CD4-positive, alpha-beta T cell treated with Interleukin-15 for 4 hours (primary cell): ENCODE measurements at regions not wholly inside any gene's neighbourhood (a gene's known extent, or its start where the extent isn't known, plus 50 kb on each side); places are given as distances from the start of the nearest gene placed in this dataset.
A peak's percentile ranks its signal among the peaks of the same experiment; 100 is the strongest.
"Not testable (repeated sequence)": the region's sequence is repeated elsewhere in the genome, so short reads cannot be mapped to it uniquely, and the experiment has no call there.

Experiments
- DNase-seq: peaks from one replicate; pipeline ENCODE4 v3.0.0-alpha.2; 2020; ENCODE audit warnings: low spot score

DNA sequence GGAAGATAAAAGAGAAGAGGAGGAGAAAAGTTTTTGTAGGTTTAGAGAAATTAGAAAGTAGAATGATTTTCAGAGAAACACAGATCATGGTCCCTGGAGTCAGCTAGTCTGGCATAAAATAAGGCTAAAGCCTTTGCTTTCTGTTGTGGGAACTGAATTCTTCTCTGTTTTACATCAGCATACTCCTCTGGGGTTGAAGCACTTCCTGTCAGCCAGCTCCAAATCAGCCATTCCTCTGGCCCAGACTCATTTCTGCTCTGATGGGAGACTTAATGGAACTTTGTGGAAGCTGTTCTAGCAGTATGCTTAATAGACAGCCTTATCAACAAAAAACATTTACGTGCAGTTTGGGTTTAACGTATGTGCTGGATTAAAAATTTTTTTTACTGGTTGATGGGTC lies 143.2 kb downstream of the HMHB1 start:
- DNase-seq = no peak

DNA sequence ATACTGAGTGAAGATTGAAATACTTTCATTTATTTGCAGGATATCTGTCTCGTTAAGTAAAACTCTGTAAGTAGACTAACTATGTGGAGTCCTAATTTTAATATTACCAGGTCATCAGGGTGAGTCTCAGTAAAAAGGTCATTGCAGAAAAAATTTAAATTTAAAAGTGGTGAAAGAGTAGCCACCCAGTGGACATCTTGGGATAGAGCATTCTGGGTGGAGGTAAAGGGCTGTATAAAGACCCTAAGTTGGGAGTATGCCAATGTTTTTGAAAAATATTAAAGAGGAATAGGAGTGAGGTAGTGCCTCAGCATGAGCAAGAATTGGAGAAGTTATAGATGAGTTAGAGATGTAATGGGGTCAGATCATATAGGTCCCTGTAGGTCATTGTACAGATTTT lies 145.5 kb downstream of the HMHB1 start:
- no peak for DNase-seq

DNA sequence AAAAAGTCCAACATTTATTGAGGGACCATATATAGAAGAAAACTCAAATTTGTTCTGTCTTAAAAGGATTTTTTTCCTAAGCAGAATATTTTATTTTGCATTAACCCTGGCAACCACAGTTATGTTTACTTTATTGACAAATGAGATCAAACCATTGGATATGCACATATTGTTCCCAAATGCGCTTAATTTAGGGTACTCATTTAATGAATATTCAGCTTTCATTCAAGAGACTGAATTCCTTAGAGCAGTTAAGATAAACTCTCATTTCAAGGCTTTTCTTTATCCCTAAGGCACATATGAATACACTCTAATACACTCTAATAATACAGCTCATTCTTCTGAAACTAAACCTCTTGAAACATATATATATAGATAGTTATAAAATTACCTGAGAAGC lies 150.2 kb downstream of the HMHB1 start:
- DNase-seq = no peak

DNA sequence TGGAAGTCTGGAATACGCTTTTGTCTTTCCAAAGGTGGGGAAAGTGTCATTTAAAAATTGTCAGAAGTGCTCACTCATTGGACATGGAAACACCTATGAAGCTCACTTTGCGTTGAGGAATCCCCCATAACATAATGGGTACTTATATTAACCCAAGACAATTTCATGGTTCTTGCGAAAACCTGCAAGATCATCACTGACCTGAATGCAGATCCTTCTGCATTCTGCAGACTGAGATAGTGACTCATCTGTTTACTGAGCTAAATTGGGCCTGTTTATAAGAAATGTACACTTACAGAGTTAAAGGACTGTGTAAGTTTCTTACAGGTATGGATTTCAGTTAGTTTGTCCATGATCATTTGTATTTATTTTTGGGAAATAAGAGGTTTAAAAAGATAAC lies 153.0 kb downstream of the HMHB1 start:
- DNase-seq = no peak

DNA sequence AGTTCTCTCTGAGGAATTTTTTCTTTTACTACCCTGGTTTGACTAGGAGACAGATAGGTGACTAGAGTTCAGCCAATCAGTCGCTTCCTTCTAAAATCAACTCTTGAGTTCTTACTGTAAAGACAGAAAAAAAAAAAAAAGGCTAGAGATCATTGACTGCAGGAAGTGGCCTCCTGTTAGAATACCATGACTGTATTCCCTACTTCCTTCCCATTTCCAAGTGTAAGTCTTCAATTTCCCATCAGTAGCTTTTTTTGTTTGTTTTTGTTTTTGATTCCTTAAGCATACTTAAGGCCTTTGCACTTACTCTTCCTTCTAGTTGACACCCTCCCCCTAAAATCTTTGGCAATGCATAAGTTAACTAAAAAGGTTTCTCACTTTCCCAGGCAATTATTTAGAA lies 154.3 kb downstream of the HMHB1 start:
- no peak for DNase-seq

DNA sequence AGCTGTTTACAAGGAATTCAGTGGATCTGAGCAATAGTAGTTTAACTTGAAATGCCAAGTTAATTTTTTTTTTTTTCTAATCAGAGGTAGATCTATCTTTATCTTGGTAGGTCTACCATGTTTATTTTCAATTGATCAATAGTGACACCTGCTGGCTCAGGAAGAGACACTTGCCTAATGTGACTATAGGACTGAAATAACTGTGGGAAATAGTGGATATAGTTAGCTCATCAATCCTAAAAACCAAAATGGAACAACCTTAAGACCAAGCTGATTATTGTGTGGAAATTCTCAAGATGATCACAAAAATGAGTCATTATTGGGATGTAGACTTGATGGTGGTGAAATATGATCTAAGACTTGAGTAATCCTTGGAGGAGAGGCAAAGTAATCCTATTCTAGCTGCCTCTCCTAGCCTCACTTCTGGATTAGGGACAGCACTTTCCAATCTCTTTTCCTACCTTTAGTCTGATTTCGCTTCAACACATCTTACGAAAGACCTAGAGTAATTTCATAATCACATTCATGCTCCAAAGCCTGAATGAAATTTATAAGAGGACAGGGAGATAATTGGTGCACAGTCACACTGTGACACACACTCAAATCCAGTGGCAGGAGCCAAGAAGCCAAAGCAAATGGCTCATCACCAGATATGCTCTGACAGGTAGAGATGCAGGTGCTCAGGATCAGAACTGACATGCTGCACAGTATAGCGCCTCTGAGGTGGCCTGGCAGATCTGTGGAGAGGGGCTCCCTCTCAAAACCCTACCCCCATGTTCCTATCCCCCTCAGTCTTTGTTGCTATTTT lies 156.3 kb downstream of the HMHB1 start:
- peak; percentile 12 for DNase-seq

DNA sequence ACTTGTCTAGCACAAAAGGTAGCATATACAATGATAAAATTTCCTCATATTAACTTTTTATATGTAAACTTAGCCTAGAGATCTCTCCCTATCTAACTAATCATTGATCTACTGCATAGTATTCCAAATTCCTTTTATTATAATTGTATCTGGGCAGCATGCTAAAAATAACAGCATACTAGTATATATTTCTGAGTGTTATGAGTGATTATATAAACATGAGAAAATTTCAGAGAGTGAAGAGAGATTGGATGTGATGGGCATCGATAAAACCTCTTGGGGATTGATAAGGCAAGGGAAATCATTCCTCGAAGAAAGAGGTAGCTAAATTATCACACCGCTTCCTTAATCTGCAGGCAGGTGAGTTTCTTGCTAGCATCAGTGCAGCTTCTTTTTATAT lies 158.2 kb downstream of the HMHB1 start:
- DNase-seq = no peak

DNA sequence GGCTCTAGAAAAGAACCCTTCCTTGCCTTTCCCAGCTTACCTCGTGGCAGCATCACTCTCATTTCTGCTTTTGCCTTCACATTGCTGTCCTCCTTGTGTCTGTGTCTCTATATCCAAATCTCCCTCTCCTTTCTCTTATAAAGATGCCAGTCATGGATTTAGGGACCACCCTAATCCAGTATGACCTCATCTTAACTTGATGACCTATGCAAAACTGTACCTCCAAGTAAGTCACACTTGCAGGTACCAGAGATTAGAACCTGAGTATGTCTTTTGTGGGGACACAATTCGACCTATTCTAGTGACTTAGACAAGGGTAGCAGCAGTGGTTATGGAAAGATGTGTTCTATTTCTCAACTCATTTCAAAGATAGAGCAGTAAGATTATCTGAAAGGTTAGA lies 160.1 kb downstream of the HMHB1 start:
- no peak for DNase-seq

DNA sequence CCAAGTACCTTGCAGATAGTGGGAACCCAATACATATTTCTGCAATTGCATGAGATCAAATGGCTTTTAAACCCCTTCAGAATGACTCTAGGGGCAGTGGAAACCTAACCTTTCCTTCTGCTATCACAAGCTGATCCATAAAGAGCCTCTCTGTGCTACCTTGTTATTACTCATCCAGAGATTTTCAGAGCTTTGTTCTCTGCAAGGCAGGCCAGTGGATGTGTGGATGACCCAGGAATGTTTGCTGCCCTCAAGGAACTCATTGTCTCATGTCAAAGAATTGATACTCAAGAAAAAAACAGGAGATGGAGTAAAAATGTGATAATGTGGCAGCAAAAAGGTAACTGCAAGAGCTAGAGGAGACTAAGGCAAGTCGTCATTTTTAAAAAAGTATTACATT lies 164.1 kb downstream of the HMHB1 start:
- DNase-seq = no peak

DNA sequence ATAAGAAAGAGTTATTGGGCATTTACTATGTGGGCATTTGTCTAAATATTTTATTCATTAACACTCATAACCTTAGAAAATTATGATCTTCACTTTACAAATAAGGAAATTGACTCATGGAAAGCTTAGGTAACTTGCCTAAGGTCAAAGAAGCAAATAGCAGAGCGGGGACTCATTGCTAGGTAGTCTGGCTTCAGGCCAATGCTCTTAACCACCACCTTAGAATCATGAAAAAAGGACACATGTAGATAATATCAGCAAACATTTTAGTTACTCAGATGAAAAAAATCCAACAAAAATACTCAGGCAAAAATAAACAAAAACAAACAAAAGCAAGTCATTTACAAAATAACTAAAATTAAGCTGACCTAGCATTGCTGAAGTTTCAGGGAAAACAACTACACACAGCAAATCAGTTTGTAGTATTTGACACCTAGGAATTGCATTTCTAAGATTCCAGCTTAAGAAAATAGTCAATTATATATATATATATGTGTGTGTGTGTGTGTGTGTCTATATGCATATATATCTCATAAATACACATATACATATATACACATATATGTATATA lies 166.0 kb downstream of the HMHB1 start:
- DNase-seq = no peak

DNA sequence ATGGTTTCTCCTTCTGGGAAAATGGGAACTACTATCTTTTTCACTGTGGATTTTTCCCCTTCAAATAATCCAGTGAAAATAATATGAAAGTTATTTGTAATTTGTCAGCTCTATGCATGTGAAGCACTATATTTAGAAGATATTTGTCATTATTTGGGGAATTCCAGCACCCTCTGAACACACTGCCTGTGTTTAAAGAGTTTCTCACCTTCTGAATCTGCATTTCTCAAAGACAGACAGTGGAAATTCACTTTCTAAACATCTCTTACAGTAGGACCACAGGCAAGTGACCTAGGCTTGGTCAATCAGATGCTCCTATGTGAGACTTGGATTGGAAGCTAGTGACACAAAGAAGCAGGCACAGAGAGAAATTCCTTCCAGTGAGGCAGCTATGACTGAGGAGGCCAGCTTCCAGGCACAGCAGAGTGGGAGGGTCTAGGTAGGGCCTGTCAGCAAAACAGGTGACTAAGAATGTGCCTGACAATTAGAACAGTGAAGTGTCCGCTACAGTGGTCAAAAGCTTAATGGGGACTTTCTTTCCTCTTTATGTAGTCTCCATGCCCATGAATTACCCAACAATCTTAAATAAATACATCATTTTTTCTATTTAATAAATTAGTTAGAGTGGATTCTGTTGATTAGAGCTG lies 167.2 kb downstream of the HMHB1 start:
- no peak for DNase-seq

DNA sequence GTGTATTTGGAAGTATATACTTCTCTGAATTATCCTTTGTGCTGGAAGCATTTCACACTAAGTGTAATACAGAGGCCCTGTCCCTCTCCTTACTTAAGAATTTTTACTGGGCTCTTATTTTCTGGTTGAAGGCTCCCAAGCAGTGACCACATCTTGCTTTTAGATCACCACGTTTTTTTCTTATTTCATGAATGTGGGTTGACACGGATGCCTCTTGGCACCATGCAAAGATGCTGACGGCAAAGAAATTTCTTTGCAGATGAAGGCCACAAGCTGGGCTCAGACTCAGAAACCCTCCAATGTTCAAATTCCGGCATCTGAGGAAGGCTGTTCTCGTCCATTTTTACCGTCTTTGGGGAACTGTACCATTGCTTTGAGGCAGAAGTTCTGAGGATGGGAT lies 168.5 kb downstream of the HMHB1 start:
- no peak for DNase-seq

DNA sequence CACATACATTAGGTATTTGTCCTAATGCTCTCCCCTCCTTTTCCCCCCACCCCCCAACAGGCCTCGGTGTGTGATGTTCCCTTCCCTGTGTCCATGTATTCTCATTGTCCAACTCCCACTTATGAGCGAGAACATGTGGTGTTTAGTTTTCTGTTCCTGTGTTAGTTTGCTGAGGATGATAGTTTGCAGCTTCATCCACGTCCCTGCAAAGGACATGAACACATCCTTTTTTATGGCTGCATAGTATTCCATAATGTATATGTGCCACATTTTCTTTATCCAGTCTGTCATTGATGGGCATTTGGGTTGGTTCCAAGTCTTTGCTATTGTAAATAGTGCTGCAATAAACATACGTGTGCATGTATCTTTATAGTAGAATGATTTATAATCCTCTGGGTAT lies 171.0 kb downstream of the HMHB1 start:
- not testable (repeated sequence) for DNase-seq

DNA sequence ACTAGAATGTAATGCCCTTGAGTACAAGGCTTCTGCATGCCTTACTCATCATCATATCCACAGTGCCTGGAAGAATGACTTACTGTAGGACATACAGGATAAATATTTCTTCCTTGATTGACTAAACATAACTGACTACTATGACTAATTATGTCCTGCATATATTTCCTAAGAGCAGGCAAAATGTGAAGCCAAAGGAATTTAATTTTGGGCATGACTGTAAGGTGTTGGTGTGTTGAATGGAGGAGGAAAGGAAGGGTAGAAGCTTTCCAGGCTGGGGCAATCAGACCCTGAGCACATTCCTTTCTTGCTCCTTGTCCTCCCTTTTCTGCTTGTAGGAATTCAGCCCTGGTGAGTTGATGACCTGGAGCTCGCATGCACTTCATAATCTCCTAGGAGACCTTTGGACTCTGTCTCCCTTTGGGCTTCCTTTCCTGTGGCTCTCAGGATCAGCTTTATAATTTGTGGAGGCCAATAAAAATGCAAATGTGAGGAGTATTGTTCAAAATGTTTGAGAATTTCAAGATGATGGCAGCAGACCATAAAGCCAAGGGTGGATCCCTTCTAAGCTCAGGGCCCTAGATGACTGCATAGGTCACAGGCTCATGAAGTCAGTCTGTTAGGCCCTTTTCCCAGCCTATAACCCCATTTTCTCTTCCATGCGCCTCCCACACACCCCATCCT lies 174.0 kb downstream of the HMHB1 start:
- no peak for DNase-seq

DNA sequence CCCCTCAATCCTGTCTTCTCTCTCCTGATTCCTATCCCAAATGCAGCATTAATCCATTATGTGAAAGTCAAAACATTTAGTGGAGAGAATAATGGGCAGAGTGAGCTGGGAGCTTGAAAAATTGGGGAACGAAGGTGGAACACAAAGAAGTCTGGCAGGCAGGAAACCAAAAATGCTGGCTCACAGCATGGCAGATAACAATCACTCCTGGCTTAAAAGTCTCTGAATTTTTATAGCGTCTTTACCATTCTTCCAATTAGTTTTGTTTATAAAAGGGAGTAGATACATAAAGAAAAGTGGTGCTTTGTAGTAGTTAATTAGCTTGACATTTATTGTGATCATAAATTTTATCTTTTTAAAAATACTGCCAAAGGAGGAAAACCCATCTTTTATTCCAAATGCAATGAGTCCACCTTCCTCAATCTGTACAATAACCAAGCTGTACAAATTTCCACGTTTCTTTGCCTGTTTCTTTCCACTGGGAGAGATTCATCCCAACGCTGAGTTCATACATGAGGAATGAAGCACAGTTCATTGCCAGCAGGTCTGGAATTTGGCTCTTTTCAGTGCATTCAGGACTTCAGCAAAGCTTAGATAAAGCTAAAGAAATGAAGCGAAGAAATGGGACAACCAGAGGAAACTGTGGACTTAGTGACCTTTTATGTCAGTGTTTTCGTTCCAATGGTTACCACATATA lies 174.7 kb downstream of the HMHB1 start:
- no peak for DNase-seq

DNA sequence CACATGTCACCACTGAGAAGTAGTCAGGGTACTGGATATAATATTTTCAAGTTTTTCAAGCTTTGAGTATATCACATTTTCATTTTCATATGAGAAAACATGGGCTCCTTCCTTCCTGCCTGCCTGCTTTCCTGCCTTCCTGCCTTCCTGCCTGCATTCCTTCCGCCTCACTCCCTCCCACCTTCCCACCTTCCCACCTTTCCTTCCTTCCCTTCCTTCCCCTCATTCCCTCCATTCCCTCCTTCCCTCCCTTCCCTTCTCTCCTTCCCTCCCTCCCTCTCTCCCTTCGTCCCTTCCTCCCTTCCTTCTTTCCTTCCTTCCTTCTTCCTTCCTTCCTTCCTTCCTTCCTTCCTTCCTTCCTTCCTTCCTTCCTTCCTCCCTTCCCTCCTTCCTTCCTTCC lies 175.3 kb downstream of the HMHB1 start:
- DNase-seq = no peak

DNA sequence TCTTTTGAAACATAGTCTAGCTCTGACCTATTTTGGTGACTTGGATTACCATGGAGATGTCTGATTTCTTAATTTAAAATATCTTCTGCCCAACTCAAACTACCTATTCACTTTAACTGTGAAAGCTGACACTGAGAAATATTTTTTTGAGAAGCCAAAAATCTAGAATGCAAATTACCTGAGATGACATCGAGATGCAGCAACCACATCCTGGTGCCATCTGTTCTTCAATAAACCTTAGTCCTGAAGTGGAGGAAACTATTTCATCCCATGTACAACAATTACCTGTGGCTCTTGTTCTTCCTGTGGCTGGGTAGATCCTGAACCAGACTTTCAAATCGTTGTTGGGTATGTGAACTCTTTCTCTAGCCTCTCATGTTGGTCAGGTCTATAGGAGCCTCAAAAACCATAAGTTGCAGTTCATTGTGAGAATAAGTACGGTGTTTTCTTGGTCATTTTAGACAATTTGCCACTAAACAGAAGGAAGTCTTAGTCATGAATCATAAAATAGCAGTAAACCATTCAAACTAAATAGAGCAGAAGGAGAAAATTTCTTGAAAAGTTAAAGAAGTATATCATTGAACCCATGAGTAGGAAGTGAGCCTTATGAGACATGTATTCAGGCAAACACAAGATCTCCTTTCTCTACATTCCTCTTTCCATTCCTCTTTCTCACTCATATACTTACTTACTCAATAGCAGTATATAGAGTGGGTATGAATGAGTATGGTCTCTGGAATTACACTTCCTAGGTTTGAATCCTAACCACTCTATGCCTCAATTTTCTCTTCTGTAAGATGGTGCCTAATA lies 176.0 kb downstream of the HMHB1 start:
- DNase-seq = no peak

DNA sequence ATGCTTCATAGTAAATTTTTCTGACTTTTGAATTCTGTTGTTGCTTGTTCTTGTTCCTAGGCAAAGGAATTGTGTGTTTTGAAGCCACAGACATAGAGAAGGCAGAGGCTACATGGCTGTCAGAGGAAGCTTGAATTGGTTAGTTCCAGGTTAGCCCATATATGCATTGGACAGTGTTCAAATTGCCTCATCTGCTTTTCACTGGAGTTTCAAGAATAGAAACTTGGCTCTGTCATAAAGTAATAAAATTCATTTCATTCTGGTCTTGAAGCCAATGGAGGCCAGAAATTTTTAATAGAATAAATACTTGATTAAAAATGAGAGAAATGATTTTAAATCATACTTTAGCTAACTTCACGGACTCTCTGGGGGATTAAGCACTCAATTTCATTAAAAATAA lies 178.0 kb downstream of the YIPF5 start:
- no peak for DNase-seq

DNA sequence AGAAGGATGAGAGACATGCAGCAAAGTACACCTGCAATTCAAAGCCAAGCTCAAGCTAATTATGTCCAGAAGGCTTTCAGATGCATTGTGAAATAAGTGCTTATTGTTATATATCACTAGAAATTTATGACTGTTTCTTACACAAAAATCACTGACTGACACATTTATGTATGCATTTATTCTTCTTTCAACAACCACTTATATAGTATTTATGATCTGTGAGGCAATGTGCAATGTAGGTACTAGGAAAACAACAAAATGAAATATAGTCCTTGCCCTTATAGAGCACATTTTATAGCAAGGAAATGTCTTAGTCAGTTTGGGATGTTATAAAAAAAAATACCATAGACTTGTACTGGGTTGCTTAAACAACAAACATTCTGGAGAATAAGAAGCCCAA lies 167.6 kb downstream of the YIPF5 start:
- no peak for DNase-seq

DNA sequence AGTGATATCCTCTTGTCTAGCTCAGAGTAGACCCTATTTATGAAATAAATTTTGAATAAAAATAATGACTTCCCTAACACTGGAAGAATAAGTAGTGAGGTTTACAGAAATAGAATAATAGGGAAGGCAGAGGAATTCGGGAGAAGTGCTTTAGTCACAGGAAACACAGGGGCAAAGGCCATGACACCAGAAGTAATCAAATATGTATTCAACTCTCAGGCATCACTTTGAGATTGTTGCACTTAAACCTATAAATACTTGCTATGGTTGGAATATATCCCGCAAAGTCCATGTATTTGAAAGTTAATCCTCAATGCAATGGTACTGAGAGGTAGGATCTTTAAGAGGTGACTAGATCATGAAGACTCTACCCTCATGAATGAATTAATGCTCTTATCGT lies 166.8 kb downstream of the YIPF5 start:
- no peak for DNase-seq

DNA sequence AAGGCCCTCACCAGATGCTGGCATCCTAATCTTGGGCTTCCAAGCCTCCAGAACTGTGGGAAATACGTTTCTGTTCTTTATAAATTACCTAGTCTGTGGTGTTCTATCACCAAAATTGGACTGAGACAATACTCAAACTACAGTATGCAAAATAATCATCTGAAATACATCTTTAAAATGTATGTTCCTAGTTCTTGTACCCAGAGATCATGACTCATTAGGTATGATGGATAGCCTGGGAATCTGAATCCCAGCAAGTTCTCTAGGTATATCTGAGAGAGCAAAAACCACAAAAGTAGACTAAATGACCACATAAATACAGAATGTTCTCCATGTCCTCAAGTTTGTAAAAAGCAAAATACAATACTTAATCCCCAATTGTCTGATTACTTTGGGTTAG lies 166.3 kb downstream of the YIPF5 start:
- no peak for DNase-seq

DNA sequence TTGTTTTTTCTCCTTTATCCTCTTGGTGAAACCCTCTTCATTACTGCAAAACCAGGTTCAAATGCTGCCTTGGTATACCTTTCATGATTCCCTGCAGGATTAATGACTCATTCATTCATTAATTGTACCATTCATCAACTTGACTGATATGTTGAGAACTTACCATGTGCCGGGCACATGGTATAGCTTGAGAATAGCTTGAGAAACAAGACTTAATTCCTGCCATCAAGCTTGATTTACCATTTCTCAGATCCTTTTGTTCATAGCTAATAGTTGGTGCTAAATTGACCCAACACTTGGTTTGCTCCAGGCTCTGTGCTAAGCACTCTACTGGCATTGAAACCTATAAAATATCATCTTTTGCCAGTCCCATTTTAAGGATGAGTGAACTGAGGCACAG lies 165.7 kb downstream of the YIPF5 start:
- DNase-seq = no peak
